CD14-positive monocyte (primary cell): ENCODE measurements at regions not wholly inside any gene's neighbourhood (a gene's known extent, or its start where the extent isn't known, plus 50 kb on each side); places are given as distances from the start of the nearest gene placed in this dataset.
"Not testable (repeated sequence)": the region's sequence is repeated elsewhere in the genome, so short reads cannot be mapped to it uniquely, and the experiment has no call there.

Experiments
- DNase-seq, 3 donors: peaks; one replicate each; pipeline ENCODE4 v3.0.0-alpha.2; 2011 to 2022
- H2AFZ ChIP-seq: 2 replicates; pipeline ENCODE4 v1.6.0; 2012; ENCODE audit warnings: mild to moderate bottlenecking, low read depth, low read length, inconsistent platforms; ENCODE audit not compliant: insufficient read depth, poor library complexity, severe bottlenecking
- H3K27ac ChIP-seq, 2 donors: 1 replicate in 1 of 2; 2 replicates in 1 of 2; pipeline ENCODE4 v1.5.1; 2012 to 2013; ENCODE audit warnings: low read length in 2 of 2, control low read depth in 1 of 2, inconsistent platforms in 1 of 2, low read depth in 1 of 2, mild to moderate bottlenecking in 1 of 2
- H3K27me3 ChIP-seq, 2 donors: one replicate each; pipeline versions ENCODE4 v1.6.0 to v1.6.1; 2011 to 2013; ENCODE audit warnings: low read length in 2 of 2; ENCODE audit not compliant: control insufficient read depth in 2 of 2, insufficient read depth in 2 of 2
- H3K36me3 ChIP-seq, 2 donors: replicated peaks in 1 of 2; 1 replicate in 1 of 2; 2 replicates in 1 of 2; pipeline versions ENCODE4 v1.5.1 to v1.6.1; 2012 to 2013; ENCODE audit warnings: low read length in 2 of 2, control low read depth in 1 of 2, inconsistent platforms in 1 of 2, mild to moderate bottlenecking in 1 of 2; ENCODE audit not compliant: insufficient read depth in 2 of 2, control insufficient read depth in 1 of 2
- H3K4me1 ChIP-seq, 2 donors: 1 replicate in 1 of 2; 2 replicates in 1 of 2; pipeline versions ENCODE4 v1.5.1 to v1.6.1; 2012 to 2013; ENCODE audit warnings: low read length in 2 of 2, control low read depth in 1 of 2, inconsistent platforms in 1 of 2, mild to moderate bottlenecking in 1 of 2, moderate library complexity in 1 of 2; ENCODE audit not compliant: insufficient read depth in 2 of 2, control insufficient read depth in 1 of 2
- H3K4me2 ChIP-seq: replicated peaks from 2 replicates; pipeline ENCODE3; 2012; ENCODE audit warnings: low read length, moderate library complexity, mild to moderate bottlenecking; ENCODE audit not compliant: poor library complexity, severe bottlenecking; ENCODE audit errors: extremely low read depth
- H3K4me3 ChIP-seq, 3 experiments: fragments of 200-600 bp in 1 of 3; sonication (generic) in 1 of 3; replicated peaks in 1 of 3; 1 replicate in 2 of 3; 2 replicates in 1 of 3; pipeline ENCODE4 v1.5.1; 2011 to 2013; ENCODE audit warnings: low read length in 3 of 3, mild to moderate bottlenecking in 3 of 3, control low read depth in 2 of 3, low read depth in 2 of 3, inconsistent platforms in 1 of 3, moderate library complexity in 1 of 3
- H3K79me2 ChIP-seq: 2 replicates; pipeline ENCODE4 v1.6.0; 2012; ENCODE audit warnings: mild to moderate bottlenecking, control low read depth, inconsistent platforms, low read length, moderate library complexity; ENCODE audit not compliant: insufficient read depth
- H3K9ac ChIP-seq: 2 replicates; pipeline ENCODE4 v1.6.0; 2017; ENCODE audit warnings: low read length, mild to moderate bottlenecking; ENCODE audit not compliant: insufficient read depth, poor library complexity, severe bottlenecking
- H3K9me3 ChIP-seq, 2 donors: replicated peaks in 1 of 2; 1 replicate in 1 of 2; 2 replicates in 1 of 2; pipeline versions ENCODE4 v1.5.1 to v1.6.1; 2012 to 2013; ENCODE audit warnings: low read length in 2 of 2, control low read depth in 1 of 2; ENCODE audit not compliant: control insufficient read depth in 1 of 2, insufficient read depth in 1 of 2
- H4K20me1 ChIP-seq: 2 replicates; pipeline ENCODE4 v1.6.0; 2012; ENCODE audit warnings: mild to moderate bottlenecking, low read length, control low read depth, moderate library complexity; ENCODE audit not compliant: insufficient read depth
- H3K27ac Mint-ChIP-seq, 7 donors: one replicate each; pipeline ENCODE4 v1.8.0; 2020; ENCODE audit warnings: mild to moderate bottlenecking in 7 of 7, mixed read lengths in 7 of 7, moderate library complexity in 6 of 7, inconsistent platforms in 2 of 7
- H3K27me3 Mint-ChIP-seq, 3 donors: one replicate each; pipeline ENCODE4 v1.8.0; 2021 to 2022; ENCODE audit warnings: low read depth in 3 of 3, mild to moderate bottlenecking in 3 of 3, mixed read lengths in 3 of 3, moderate library complexity in 3 of 3, inconsistent platforms in 1 of 3
- H3K36me3 Mint-ChIP-seq, 2 donors: one replicate each; pipeline ENCODE4 v1.8.0; 2020; ENCODE audit warnings: mixed read lengths in 2 of 2, inconsistent platforms in 1 of 2, mild to moderate bottlenecking in 1 of 2
- H3K4me1 Mint-ChIP-seq: one replicate; pipeline ENCODE4 v1.8.0; 2020; ENCODE audit warnings: mild to moderate bottlenecking, mixed read lengths
- H3K4me3 Mint-ChIP-seq, 2 donors: one replicate each; pipeline ENCODE4 v1.8.0; 2020; ENCODE audit warnings: mild to moderate bottlenecking in 2 of 2, mixed read lengths in 2 of 2, moderate library complexity in 1 of 2
- H3K9me3 Mint-ChIP-seq, 7 donors: one replicate each; pipeline ENCODE4 v1.8.0; 2020 to 2022; ENCODE audit warnings: mixed read lengths in 7 of 7, mild to moderate bottlenecking in 6 of 7, moderate library complexity in 6 of 7, inconsistent platforms in 2 of 7
- CTCF ChIP-seq: fragments of 200-600 bp; IDR thresholded peaks from one replicate; pipeline ENCODE4 v1.8.0; 2022; ENCODE audit warnings: antibody characterized with exemption, mild to moderate bottlenecking
- WGBS: methylation state at CpG from one replicate; pipeline ENCODE4 v1.1.5; 2013; ENCODE audit warnings: missing lambda C conversion rate; ENCODE audit not compliant: insufficient coverage; 5-methylcytosine and 5-hydroxymethylcytosine counted together
- intact Hi-C, 2 donors: fragments of 100-400 bp; cut with micrococcal nuclease; formaldehyde crosslinking; loops; one replicate each; pipeline versions ENCODE4 v1.15.0 to v1.15.1; 2023

GRCh38 chr1:121483961-121484424 lies 299.2 kb downstream of the SRGAP2C start:
- peak in 1 of 3 donors; percentile 6 for DNase-seq
- Histone ChIP-seq H2AFZ (no peak overlapping the region), H3K9ac (no peak overlapping the region), H4K20me1 (no peaks in the 10 kb centered on the region), H3K36me3 (no peaks in the 10 kb centered on the region), H3K27me3 (no peaks in the 10 kb centered on the region), H3K4me1 (no peaks in the 10 kb centered on the region), H3K9me3 (no peaks in the 10 kb centered on the region), H3K4me2 (no peak overlapping the region), H3K4me3 (no peak overlapping the region), H3K79me2 (no peaks in the 10 kb centered on the region), H3K27ac (no peak overlapping the region)
- Mint-ChIP-seq H3K9me3 (peaks cover 0 to 15% (median 11%) of the 10 kb centered on the region in 7 donors), H3K27me3 (peaks cover 0 to 3% (median 0%) of the 10 kb centered on the region in 3 donors), H3K27ac (no peak overlapping the region), H3K4me1 (no peaks in the 10 kb centered on the region), H3K4me3 (no peak overlapping the region), H3K36me3 (no peaks in the 10 kb centered on the region)
- no peak for TF ChIP-seq CTCF
- intact Hi-C loops = no loop called here

- H3K36me3 Mint-ChIP-seq, H3K27me3 Mint-ChIP-seq, H3K4me1 ChIP-seq, H3K79me2 ChIP-seq, H4K20me1 ChIP-seq, DNase-seq, intact Hi-C loops, H3K9me3 ChIP-seq, H3K4me2 ChIP-seq, H3K27ac Mint-ChIP-seq, H3K27me3 ChIP-seq, H3K4me3 ChIP-seq, H3K9me3 Mint-ChIP-seq, H3K4me3 Mint-ChIP-seq, H3K4me1 Mint-ChIP-seq, H3K36me3 ChIP-seq, H3K27ac ChIP-seq, H2AFZ ChIP-seq, H3K9ac ChIP-seq: not testable (repeated sequence)
Observed at GRCh38 chr1:121494796-121495195, 310.0 kb downstream of the SRGAP2C start.

- H3K27me3 Mint-ChIP-seq, H3K36me3 ChIP-seq, H4K20me1 ChIP-seq, H3K36me3 Mint-ChIP-seq, H3K27me3 ChIP-seq, H3K79me2 ChIP-seq: not testable (repeated sequence)
- peak overlapping the region; percentile 61 to 92 for H3K4me3 Mint-ChIP-seq
- H3K4me2 ChIP-seq = peak overlapping the region; percentile 42
- H3K9me3 ChIP-seq = peaks cover 11 to 13% of the 10 kb centered on the region in 2 donors
- DNase-seq = peak; percentile 90 to 97 (median 93)
- H2AFZ ChIP-seq = peak overlapping the region; percentile 52
- H3K4me1 Mint-ChIP-seq = peaks cover 48% of the 10 kb centered on the region
- H3K9ac ChIP-seq = peak overlapping the region; percentile 19
- H3K27ac Mint-ChIP-seq = peak overlapping the region; percentile 97 to 100 (median 98)
- peak overlapping the region in 1 of 3 experiments; percentile 54 for H3K4me3 ChIP-seq
- peaks cover 4 to 24% (median 15%) of the 10 kb centered on the region in 7 donors for H3K9me3 Mint-ChIP-seq
- 0% methylated on average over 4 of the region's 5 CpGs for WGBS
- H3K4me1 ChIP-seq = peaks cover 40 to 44% of the 10 kb centered on the region in 2 donors
- H3K27ac ChIP-seq = peak overlapping the region; percentile 69 to 88
- intact Hi-C loops = loop anchor here in 1 of 2 donors (10.0 kb wide), 1 partner anchor 57 kb away; no protein-coding TSS in a partner anchor
Observed at GRCh38 chr1:121511455-121511854, 326.7 kb downstream of the SRGAP2C start.
